Uterus (tissue), 3 donors: ENCODE measurements at regions not wholly inside any gene's neighbourhood (a gene's known extent, or its start where the extent isn't known, plus 50 kb on each side); places are given as distances from the start of the nearest gene placed in this dataset.

Source experiments
- DNase-seq, 2 donors: peaks; one replicate each; pipeline ENCODE4 v3.0.0-alpha.2; 2019 to 2020
- H3K27ac ChIP-seq, 2 donors: fragments of 200-600 bp; sonication (generic); 1 replicate in 1 of 2; 2 replicates in 1 of 2; pipeline ENCODE4 v1.5.1; 2016 to 2018
- H3K27me3 ChIP-seq, 2 donors: fragments of 200-600 bp; sonication (generic); one replicate each; pipeline ENCODE4 v1.5.1; 2018 to 2019; ENCODE audit warnings: control low read depth in 1 of 2
- H3K36me3 ChIP-seq, 2 donors: fragments of 200-600 bp; sonication (generic); one replicate each; pipeline ENCODE4 v1.5.1; 2019; ENCODE audit warnings: control low read depth in 1 of 2
- H3K4me1 ChIP-seq, 2 donors: fragments of 200-600 bp; sonication (generic); one replicate each; pipeline ENCODE4 v1.5.1; 2018 to 2019; ENCODE audit warnings: control low read depth in 1 of 2
- H3K4me3 ChIP-seq, 2 donors: fragments of 200-600 bp; sonication (generic); 1 replicate in 1 of 2; 2 replicates in 1 of 2; pipeline ENCODE4 v1.5.1; 2018 to 2019; ENCODE audit warnings: mild to moderate bottlenecking in 1 of 2
- H3K9me3 ChIP-seq, 2 donors: fragments of 200-600 bp; sonication (generic); one replicate each; pipeline ENCODE4 v1.5.1; 2019; ENCODE audit warnings: control low read depth in 1 of 2
- CTCF ChIP-seq, 4 experiments: fragments of 200-600 bp in 2 of 4; fragments of 450-650 bp in 2 of 4; sonication (generic) in 2 of 4; IDR thresholded peaks; one replicate each; pipeline ENCODE4 v1.5.1; 2016 to 2019; ENCODE audit warnings: antibody characterized with exemption in 4 of 4, mild to moderate bottlenecking in 2 of 4, moderate library complexity in 1 of 4
- POLR2A ChIP-seq, 2 donors: fragments of 450-650 bp; IDR thresholded peaks; one replicate each; pipeline ENCODE4 v1.6.1; 2016; ENCODE audit warnings: antibody characterized with exemption in 2 of 2, mild to moderate bottlenecking in 1 of 2, moderate library complexity in 1 of 2
- intact Hi-C: fragments of 100-400 bp; cut with DNase I; formaldehyde crosslinking; loops from one replicate; pipeline ENCODE4 v1.15.1; 2023; ENCODE audit warnings: low total_unique reads
- donor health status: DM: yes; HTN: yes; CAD: no.

GRCh38 chr4:14562901-14563300, 439.4 kb upstream of the CPEB2 start:
- intact Hi-C loops, result no loop called here
- TF ChIP-seq POLR2A (IDR thresholded peaks at IDR 0.05), result no peak
- TF ChIP-seq CTCF (IDR thresholded peaks at IDR 0.05), result no peak
- Histone ChIP-seq H3K4me3 (no peak overlapping the region), H3K27ac (no peak overlapping the region), H3K9me3 (no peaks in the 10 kb centered on the region), H3K4me1 (no peaks in the 10 kb centered on the region), H3K27me3 (no peaks in the 10 kb centered on the region), H3K36me3 (no peaks in the 10 kb centered on the region)
- no peak for DNase-seq

GRCh38 chr4:14564281-14564680, 438.0 kb upstream of the CPEB2 start:
- no peak for TF ChIP-seq CTCF (IDR thresholded peaks at IDR 0.05)
- no peak for TF ChIP-seq POLR2A (IDR thresholded peaks at IDR 0.05)
- Histone ChIP-seq H3K4me1 (no peaks in the 10 kb centered on the region), H3K9me3 (no peaks in the 10 kb centered on the region), H3K27me3 (no peaks in the 10 kb centered on the region), H3K27ac (no peak overlapping the region), H3K4me3 (no peak overlapping the region), H3K36me3 (no peaks in the 10 kb centered on the region)
- no peak for DNase-seq
- intact Hi-C loops, result no loop called here

GRCh38 chr4:14566518-14566917, 435.8 kb upstream of the CPEB2 start:
- no peak for DNase-seq
- H3K36me3 ChIP-seq, result no peaks in the 10 kb centered on the region
- no peaks in the 10 kb centered on the region for H3K27me3 ChIP-seq
- no peak overlapping the region for H3K27ac ChIP-seq
- H3K4me1 ChIP-seq, result no peaks in the 10 kb centered on the region
- no peak overlapping the region for H3K4me3 ChIP-seq
- H3K9me3 ChIP-seq, result no peaks in the 10 kb centered on the region
- intact Hi-C loops, result no loop called here
- TF ChIP-seq CTCF (IDR thresholded peaks at IDR 0.05), result no peak
- no peak for TF ChIP-seq POLR2A (IDR thresholded peaks at IDR 0.05)

- Histone ChIP-seq H3K4me3 (no peak overlapping the region), H3K27me3 (no peaks in the 10 kb centered on the region), H3K27ac (no peak overlapping the region), H3K4me1 (no peaks in the 10 kb centered on the region), H3K36me3 (no peaks in the 10 kb centered on the region), H3K9me3 (no peaks in the 10 kb centered on the region)
- intact Hi-C loops, result no loop called here
- DNase-seq, result no peak
- TF ChIP-seq POLR2A (IDR thresholded peaks at IDR 0.05) (no peak), CTCF (IDR thresholded peaks at IDR 0.05) (no peak)
Observed at GRCh38 chr4:14568351-14568750, 433.9 kb upstream of the CPEB2 start.

- Histone ChIP-seq H3K27me3 (no peaks in the 10 kb centered on the region), H3K36me3 (no peaks in the 10 kb centered on the region), H3K4me1 (no peaks in the 10 kb centered on the region), H3K27ac (no peak overlapping the region), H3K9me3 (no peaks in the 10 kb centered on the region), H3K4me3 (no peak overlapping the region)
- DNase-seq, result no peak
- intact Hi-C loops, result no loop called here
- TF ChIP-seq CTCF (IDR thresholded peaks at IDR 0.05), result no peak
- no peak for TF ChIP-seq POLR2A (IDR thresholded peaks at IDR 0.05)
Observed at GRCh38 chr4:14575289-14575688, 427.0 kb upstream of the CPEB2 start.
